OCI-LY7 (cell line): ENCODE measurements at regions not wholly inside any gene's neighbourhood (a gene's known extent, or its start where the extent isn't known, plus 50 kb on each side); places are given as distances from the start of the nearest gene placed in this dataset.

Experiments used
- BruUV-seq: library from RNA; stranded (reverse); fragments of 400-500 nt; replicated peaks from 2 replicates; lab custom pipeline; 2021; lab: Mats Ljungman, UMichigan
- CTCF ChIA-PET: fragments of 300-600 bp; sonication (Branson Sonifier 250); formaldehyde crosslinking; loops from one replicate; lab custom pipeline; 2022; ENCODE audit warnings: antibody characterized with exemption; ENCODE audit not compliant: unreplicated experiment; lab: Charles Lee
- POLR2A ChIA-PET: fragments of 300-600 bp; sonication (Branson Sonifier 250); formaldehyde crosslinking; loops from one replicate; lab custom pipeline; 2022; ENCODE audit warnings: antibody characterized with exemption; lab: Charles Lee
- DNase-seq: peaks from one replicate; pipeline ENCODE4 v3.0.0-alpha.2; 2015; ENCODE audit warnings: low spot score
- H2AFZ ChIP-seq: fragments of 200-600 bp; sonication (generic), shearing (Covaris generic); 2 replicates; pipeline ENCODE4 v1.6.1; 2014; ENCODE audit warnings: mild to moderate bottlenecking, antibody characterized with exemption, low read length, moderate library complexity
- H3K27ac ChIP-seq: fragments of 200-600 bp; sonication (generic); 2 replicates; pipeline ENCODE4 v1.5.1; 2014; ENCODE audit warnings: mixed run types, low read depth, mild to moderate bottlenecking, moderate library complexity, low read length, inconsistent platforms; ENCODE audit not compliant: poor library complexity, severe bottlenecking
- H3K36me3 ChIP-seq: fragments of 200-600 bp; sonication (generic); 2 replicates; pipeline ENCODE4 v1.6.1; 2014; ENCODE audit warnings: mild to moderate bottlenecking, antibody characterized with exemption, low read length, moderate library complexity, mixed read lengths; ENCODE audit not compliant: insufficient read depth
- H3K4me1 ChIP-seq: fragments of 200-600 bp; sonication (generic); 2 replicates; pipeline ENCODE4 v1.5.1; 2014; ENCODE audit warnings: mild to moderate bottlenecking, low read length; ENCODE audit not compliant: insufficient read depth, poor library complexity, severe bottlenecking
- H3K4me2 ChIP-seq: fragments of 200-600 bp; sonication (generic); 2 replicates; pipeline ENCODE4 v1.6.1; 2014; ENCODE audit warnings: mild to moderate bottlenecking, low read length
- H3K4me3 ChIP-seq: fragments of 200-600 bp; sonication (generic); 2 replicates; pipeline ENCODE4 v1.5.1; 2014; ENCODE audit warnings: mild to moderate bottlenecking, low read depth, low read length; ENCODE audit not compliant: poor library complexity, severe bottlenecking
- H3K79me2 ChIP-seq: fragments of 200-600 bp; sonication (generic); 2 replicates; pipeline ENCODE4 v1.6.1; 2016; ENCODE audit warnings: low read depth, mild to moderate bottlenecking, low read length, moderate library complexity, mixed read lengths; ENCODE audit not compliant: insufficient read depth
- H3K9me2 ChIP-seq: fragments of 200-600 bp; sonication (generic); 2 replicates; pipeline ENCODE4 v1.6.1; 2016; ENCODE audit warnings: mild to moderate bottlenecking, low read length, mixed read lengths; ENCODE audit not compliant: insufficient read depth
- H3K9me3 ChIP-seq: fragments of 200-600 bp; sonication (generic); 2 replicates; pipeline ENCODE4 v1.6.1; 2014; ENCODE audit warnings: mild to moderate bottlenecking, mixed run types, low read length, mixed read lengths
- H4K20me1 ChIP-seq: fragments of 200-600 bp; sonication (generic); 2 replicates; pipeline ENCODE4 v1.6.1; 2014; ENCODE audit warnings: mild to moderate bottlenecking, antibody characterized with exemption, low read length, moderate library complexity, mixed read lengths; ENCODE audit not compliant: insufficient read depth
- CTCF ChIP-seq: fragments of 200-600 bp; sonication (generic); conservative IDR thresholded peaks from 2 replicates; pipeline ENCODE4 v1.5.1; 2014; ENCODE audit warnings: mild to moderate bottlenecking, antibody characterized with exemption, low read length, moderate library complexity, mixed read lengths
- EZH2phosphoT487 ChIP-seq: fragments of 200-600 bp; sonication (generic); IDR thresholded peaks from 2 replicates; pipeline ENCODE4 v1.6.1; 2018; ENCODE audit warnings: low read depth, borderline replicate concordance, mild to moderate bottlenecking, mixed run types, antibody characterized with exemption, low read length, moderate library complexity, mixed read lengths
- intact Hi-C: fragments of 100-400 bp; cut with micrococcal nuclease; formaldehyde crosslinking; loops from one replicate; pipeline ENCODE4 v1.10.0; 2022; ENCODE audit not compliant: unreplicated experiment

DNA sequence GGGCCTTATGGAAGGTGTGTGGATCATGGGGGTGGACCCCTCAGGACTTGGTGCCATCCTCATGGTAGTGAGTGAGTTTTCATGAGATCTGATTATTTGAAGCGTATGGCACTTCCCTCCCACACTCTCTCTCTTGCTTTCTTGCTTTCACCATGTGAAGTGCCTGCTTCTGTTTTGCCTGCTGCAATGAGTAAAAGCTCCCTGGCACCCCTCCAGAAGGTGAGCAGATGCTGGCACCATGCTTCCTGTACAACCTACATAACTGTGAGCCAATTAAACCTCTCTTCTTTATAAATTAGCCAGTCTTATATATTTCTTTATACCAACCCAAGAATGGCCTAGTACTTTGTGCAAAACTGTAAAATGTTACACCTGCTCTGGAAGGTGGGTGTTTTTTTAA lies 396.8 kb upstream of the HS3ST5 start:
- no peak overlapping the region for H3K4me2 ChIP-seq
- no peak overlapping the region for H2AFZ ChIP-seq
- H3K27ac ChIP-seq: no peak overlapping the region
- no peaks in the 10 kb centered on the region for H3K79me2 ChIP-seq
- TF ChIP-seq EZH2phosphoT487: no peak
- no peak for TF ChIP-seq CTCF
- POLR2A ChIA-PET: no interaction called here
- H3K36me3 ChIP-seq: no peaks in the 10 kb centered on the region
- H3K9me3 ChIP-seq: no peaks in the 10 kb centered on the region
- H3K9me2 ChIP-seq: no peaks in the 10 kb centered on the region
- intact Hi-C loops: no loop called here
- CTCF ChIA-PET: no interaction called here
- H3K4me3 ChIP-seq: no peak overlapping the region
- DNase-seq: no peak
- H3K4me1 ChIP-seq: no peaks in the 10 kb centered on the region
- H4K20me1 ChIP-seq: no peaks in the 10 kb centered on the region
- BruUV-seq: no TSS peak

DNA sequence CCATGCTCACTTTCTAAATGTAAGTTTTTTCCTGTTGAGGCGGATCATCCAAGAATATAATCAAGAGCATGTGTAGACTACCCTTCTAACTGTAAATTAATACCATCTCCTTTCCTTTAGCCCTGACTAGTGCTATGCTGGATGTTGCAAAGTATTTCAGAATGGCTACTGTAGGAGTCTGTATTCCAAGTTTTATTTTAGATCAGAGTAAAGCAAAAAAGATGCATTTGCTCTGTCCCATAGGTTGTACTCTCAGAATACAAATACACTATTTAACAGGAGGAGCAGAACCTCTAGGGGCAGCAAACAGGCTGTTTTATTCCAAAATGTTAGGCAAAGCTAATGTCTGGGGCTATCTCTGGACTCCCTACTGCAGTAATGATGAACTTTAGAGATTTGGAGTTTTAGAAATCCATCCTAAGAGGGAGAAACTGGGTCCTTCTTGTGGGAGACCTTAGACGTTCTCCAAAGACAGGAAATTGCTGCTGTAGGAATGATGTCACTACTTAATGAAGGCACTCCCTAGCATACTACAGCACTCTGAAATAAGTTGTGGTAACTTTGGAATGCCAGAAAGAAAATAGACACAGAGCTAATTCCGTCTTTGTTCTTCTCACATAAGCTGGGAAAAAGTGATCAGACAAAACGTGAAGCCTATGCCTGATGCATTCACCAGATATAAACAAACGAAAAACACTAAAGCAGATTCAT lies 392.4 kb upstream of the HS3ST5 start:
- no peak for DNase-seq
- H3K79me2 ChIP-seq: no peaks in the 10 kb centered on the region
- CTCF ChIA-PET: no interaction called here
- BruUV-seq: no TSS peak
- no peaks in the 10 kb centered on the region for H3K4me1 ChIP-seq
- no peak overlapping the region for H3K27ac ChIP-seq
- H3K4me2 ChIP-seq: no peak overlapping the region
- no peaks in the 10 kb centered on the region for H3K9me3 ChIP-seq
- TF ChIP-seq CTCF: 0 out of 2 replicates have a peak, but pooled peaks have one; percentile 7
- TF ChIP-seq EZH2phosphoT487: no peak
- no peaks in the 10 kb centered on the region for H3K36me3 ChIP-seq
- intact Hi-C loops: no loop called here
- no peak overlapping the region for H2AFZ ChIP-seq
- POLR2A ChIA-PET: no interaction called here
- no peaks in the 10 kb centered on the region for H4K20me1 ChIP-seq
- H3K4me3 ChIP-seq: no peak overlapping the region
- no peaks in the 10 kb centered on the region for H3K9me2 ChIP-seq

- Histone ChIP-seq H3K9me2 (no peaks in the 10 kb centered on the region), H3K4me2 (no peak overlapping the region), H2AFZ (no peak overlapping the region), H3K9me3 (no peaks in the 10 kb centered on the region), H3K36me3 (no peaks in the 10 kb centered on the region), H3K4me3 (no peak overlapping the region), H3K79me2 (no peaks in the 10 kb centered on the region), H3K27ac (no peak overlapping the region), H4K20me1 (no peaks in the 10 kb centered on the region), H3K4me1 (no peaks in the 10 kb centered on the region)
- POLR2A ChIA-PET: interaction anchor here (1.1 kb wide), 2 partner anchors 14 to 18 kb away, joined by 3 read pairs; no protein-coding TSS in a partner anchor
- BruUV-seq: no TSS peak
- TF ChIP-seq EZH2phosphoT487 (no peak), CTCF (no peak)
- intact Hi-C loops: no loop called here
- CTCF ChIA-PET: no interaction called here
- no peak for DNase-seq
These were observed 390.8 kb upstream of the HS3ST5 start for GRCh38 chr6:114733596-114733995.
